ENCODE measurements at regions not wholly inside any gene's neighbourhood (a gene's known extent, or its start where the extent isn't known, plus 50 kb on each side); places are given as distances from the start of the nearest gene placed in this dataset.

DNA sequence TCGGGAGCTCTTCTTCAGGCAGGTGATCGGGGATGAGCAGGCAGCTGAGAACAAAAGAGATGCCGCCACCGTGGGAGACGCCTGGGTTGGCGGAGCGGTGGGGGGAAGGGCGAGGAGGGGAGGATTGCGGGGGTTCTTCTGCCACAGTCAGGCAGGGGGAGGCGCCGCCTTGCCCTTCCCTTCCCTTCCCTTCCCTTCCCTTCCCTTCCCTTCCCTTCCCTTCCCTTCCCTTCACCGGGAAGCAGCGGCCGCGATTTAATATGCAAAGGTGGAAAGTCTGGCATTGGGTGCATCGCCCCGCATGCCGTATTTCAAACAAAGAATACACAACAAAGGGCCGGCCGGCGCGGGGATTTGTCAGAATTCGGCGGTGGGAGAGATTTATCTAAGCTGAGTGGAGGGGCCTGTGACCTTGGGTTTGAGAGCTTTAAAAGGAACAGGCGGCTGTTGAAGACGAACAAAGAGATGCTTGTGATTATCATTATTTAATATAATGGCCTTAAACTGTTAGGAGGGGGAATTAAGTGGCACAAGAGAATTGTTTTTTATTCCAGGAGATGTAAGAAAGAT lies 262.3 kb upstream of the TNRC6C start:
- DNase-seq: no peak

GRCh38 chr17:77696721-77697460 lies 261.6 kb upstream of the TNRC6C start:
- no peak for DNase-seq

- DNase-seq: no peak
These were observed 260.8 kb upstream of the TNRC6C start for GRCh38 chr17:77697480-77698400.

DNA sequence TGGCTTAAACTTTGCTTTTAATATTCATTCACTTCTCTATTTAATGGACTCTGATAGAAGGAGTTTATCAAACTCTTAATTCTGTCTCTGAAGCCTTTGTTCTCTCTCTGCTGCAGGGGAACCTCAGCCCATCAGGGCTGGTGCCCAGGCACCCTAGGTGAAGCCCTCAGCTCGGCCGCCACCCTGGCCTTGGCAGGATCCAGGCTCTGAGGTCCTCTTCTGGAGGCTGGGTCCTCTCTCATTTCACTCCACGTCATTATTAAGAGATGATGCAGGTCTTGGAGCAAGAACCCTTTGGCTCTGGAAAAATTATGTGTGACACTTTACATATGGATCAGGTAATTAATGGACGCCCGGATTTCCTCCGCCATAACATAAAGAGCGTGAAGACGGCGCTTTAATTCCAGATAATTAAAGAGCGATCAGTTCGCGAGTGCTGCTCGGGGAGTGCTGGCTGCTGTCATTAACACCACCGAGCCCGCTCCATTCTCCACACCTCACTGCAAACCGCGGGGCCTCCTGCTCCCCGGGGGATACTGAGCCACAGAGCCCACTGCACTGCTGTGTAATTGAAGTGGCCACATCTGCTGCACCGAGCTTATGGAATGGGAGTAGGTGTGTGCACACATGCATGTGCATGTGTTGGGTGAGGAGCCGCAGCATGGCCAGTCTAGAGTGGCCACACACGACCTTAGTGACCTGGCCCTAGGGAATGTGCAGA lies 259.4 kb upstream of the TNRC6C start:
- DNase-seq: no peak

GRCh38 chr17:77700165-77700881 lies 258.2 kb upstream of the TNRC6C start:
- DNase-seq: no peak

- no peak for DNase-seq
These were observed 256.5 kb upstream of the TNRC6C start for GRCh38 chr17:77701996-77702395.

GRCh38 chr17:77704048-77704815 lies 254.3 kb upstream of the TNRC6C start:
- DNase-seq: no peak

DNA sequence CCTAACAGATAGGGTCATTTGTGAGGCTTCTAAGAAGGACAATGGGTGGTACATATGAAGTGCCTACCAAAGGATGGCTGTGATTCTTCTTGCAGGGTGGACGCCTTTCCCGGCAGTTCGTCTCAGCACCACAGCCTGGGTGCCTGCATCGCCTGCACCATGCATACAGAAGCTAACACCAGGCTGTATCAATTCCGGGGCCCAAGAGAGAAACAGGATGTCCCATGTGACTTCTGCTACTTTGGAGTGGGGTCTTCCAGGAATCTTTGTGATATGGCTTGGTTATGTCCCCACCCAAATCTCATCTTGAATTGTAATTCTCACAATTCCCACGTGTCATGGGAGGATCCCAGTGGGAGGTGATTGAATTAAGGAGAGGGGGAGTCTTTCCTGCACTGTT lies 251.6 kb upstream of the TNRC6C start:
- DNase-seq: no peak

GRCh38 chr17:77707546-77707945 lies 251.0 kb upstream of the TNRC6C start:
- DNase-seq: no peak

GRCh38 chr17:77708049-77708448 lies 250.5 kb upstream of the TNRC6C start:
- no peak for DNase-seq

DNA sequence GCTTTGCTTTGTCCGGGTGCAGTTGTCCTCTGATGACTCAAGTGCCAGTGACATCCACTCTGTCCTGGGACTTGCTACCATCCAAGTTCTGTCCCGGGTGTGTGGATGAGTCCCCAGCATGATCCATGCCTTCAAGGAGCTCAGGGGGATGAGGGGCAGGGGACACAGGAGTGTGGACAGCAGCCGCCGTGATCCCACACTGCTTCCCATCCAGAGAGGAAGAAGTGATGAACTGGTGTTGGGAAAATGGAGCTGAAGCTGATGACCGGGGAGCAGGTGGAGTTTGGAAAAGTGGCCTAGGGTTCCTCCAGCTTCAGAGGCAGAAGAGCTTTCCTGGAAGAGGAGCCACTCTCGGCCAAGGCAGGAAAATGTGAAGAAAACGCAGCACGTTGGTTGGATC lies 249.6 kb upstream of the TNRC6C start:
- DNase-seq: no peak

GRCh38 chr17:77709594-77709993 lies 248.9 kb upstream of the TNRC6C start:
- no peak for DNase-seq

- no peak for DNase-seq
These were observed 245.9 kb upstream of the TNRC6C start for GRCh38 chr17:77712578-77712977.

DNA sequence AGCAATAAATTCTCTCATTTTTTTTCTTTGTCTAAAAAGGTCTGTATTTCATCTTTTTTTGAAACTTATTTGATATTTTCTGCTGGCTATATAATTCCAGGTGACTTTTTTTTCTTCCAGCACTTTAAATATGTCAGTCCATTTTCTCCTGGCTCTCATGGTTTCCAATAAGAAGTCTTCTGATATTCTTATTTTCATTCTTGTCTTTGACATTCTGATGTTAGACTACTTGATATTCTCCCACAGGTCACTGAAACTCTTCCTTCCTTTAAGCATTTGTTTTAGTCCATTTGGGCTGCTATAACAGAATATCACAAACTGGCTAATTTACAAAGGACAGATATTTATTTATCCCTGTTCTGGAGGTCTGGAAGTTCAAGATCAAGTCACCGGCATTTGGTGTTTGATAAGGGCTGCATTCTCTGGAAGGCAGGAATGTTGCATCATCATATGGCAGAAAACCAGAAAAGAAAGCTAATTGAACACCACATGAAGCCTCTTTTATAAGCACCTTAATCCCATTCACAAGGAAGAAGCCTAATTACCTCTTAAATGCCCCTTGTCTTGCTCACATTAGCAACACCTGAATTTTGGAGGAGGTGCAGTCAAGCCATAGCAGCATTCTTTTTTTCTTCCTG lies 242.1 kb upstream of the TNRC6C start:
- no peak for DNase-seq

DNA sequence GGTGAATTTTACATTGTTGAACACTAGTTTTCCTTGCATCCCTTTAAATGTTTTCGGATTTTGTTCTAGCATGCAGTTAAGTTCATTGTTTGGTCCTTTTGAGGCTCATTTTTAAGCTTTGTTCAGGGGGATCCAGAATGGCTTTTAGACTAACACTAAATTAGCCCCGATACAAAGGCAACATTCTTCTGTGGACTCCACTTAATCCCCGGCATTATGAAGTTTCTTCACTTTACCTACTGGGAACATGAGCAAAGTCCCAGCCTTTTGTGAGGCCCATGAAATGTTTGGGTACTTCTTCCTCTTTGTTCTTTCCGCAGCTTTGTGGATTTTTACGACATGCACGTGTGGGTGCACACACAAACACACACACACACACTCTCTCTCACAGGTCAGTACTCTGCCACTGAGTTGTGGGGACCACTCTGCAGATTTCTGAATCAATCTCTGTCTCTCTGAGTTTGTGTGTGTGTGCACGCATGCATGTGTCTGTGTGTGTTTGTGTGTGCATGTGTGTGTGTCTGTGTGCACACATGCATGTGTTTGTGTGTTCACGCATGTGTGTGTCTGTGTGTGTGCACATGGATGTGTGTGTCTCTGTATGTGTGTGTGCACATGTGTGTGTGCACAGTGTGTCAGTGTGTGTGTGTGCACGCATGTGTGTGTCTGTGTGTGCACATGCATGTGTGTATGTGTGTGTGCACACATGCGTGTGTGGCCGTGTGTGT lies 240.4 kb upstream of the TNRC6C start:
- no peak for DNase-seq

GRCh38 chr17:77718669-77718961 lies 239.9 kb upstream of the TNRC6C start:
- no peak for DNase-seq

DNA sequence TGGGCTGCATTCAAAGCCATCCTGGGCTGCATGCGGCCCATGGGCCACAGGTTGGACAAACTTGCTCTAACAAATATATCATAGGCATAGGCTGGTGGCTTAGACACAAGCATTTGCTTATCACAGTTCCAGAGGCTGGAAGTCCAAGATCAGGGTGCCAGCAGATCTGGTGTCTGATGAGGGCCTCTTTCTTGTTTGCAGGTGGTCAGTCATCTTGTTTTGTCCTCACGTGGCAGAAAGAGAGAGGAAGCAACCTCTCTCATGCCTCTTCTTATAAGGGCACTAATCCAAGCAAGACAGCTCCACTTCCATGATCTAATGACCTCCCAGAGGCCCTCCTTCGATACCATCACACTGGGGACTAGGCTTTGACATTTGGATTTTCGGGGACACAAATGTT lies 238.7 kb upstream of the TNRC6C start:
- DNase-seq: no peak

DNA sequence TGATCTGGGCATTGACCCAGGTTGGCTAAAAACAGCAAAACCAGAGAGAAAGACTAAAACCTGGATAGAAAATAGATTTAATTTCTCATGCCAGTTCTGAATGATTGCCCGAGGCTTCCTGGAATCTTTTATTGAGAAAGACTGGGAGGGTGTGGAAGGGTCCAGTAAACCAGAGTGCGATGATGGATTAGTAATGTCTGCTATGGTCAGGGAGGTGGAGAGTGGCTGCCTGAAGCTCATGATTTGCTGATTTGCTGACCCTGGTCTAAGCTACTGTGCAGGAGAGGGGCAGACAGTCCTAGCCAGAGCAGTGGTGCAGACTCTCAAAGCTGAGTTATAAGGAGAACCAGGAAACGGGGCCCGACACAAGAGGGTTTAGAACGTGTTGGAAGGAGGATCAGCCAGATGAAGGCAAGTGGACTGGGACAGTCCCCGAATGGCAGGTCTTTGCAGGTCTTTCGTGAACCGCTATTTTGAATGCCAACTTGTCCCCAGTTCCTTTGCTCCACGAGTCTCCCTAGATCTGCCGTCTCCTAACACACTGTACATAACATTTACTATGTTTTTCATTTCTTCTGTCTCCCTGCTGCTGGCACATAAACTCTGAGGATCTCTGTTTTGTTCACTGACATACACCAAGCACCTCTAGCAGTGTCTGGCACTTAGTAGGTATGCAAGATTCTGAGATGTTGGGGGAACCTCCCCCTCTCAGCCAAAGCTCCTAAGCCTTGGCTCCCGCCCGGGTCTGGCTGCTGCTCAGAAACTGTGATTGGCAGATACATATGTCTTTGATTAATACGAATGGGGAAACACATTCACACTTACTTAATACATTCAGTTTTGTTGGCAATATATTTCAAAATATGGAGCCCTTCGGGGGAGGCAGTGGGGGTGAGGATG lies 237.3 kb upstream of the TNRC6C start:
- DNase-seq: no peak

DNA sequence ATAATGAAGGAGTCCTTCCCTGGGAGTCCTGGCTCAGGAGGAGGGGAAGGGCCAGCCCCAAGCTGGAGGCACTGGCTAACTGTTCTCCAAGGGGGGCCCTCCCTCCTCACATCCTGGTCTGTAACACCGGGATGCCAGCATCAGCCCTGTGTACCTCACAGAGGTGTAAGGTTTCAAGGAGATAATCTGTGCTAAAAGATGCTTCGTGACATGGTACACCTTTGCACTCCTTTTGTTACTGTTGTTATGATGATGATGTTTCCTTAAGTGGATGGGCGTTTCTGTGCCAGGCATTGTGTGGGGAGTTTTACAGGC lies 236.7 kb upstream of the TNRC6C start:
- DNase-seq: no peak

DNA sequence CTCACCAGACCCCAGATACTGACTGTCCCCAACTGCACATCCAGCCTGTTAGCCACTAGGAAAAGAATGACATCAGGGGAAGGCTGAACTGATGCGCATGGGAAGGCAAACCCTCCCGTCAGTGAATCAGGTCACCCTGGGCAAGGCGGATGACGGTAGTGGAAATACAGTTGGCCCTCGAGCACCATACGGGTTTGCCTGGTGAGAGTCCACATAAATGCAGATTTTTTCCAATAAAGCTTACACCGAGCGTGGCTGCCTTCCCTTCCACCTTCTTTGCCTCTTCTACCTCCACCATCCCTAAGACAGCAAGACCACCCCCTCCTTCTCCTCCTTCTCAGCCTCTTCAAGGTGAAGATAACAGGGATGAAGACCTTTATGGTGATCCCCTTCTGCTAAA lies 236.1 kb upstream of the TNRC6C start:
- DNase-seq: no peak

All from 8988T (cell line).